Rectal smooth muscle tissue (tissue), 1 donor: ENCODE measurements at regions not wholly inside any gene's neighbourhood (a gene's known extent, or its start where the extent isn't known, plus 50 kb on each side); places are given as distances from the start of the nearest gene placed in this dataset.
A peak's percentile ranks its signal among the peaks of the same experiment; 100 is the strongest.
"Not testable (repeated sequence)": the region's sequence is repeated elsewhere in the genome, so short reads cannot be mapped to it uniquely, and the experiment has no call there.

ENCODE experiments used
- H3K27ac ChIP-seq: one replicate; pipeline ENCODE4 v1.7.0; 2013; ENCODE audit warnings: low read depth, low read length, inconsistent platforms
- H3K27me3 ChIP-seq: one replicate; pipeline ENCODE4 v1.7.0; 2013; ENCODE audit warnings: low read length; ENCODE audit not compliant: control insufficient read depth, insufficient read depth
- H3K36me3 ChIP-seq: one replicate; pipeline ENCODE4 v1.7.0; 2013; ENCODE audit warnings: low read length; ENCODE audit not compliant: control insufficient read depth, insufficient read depth
- H3K4me1 ChIP-seq: one replicate; pipeline ENCODE4 v1.7.0; 2013; ENCODE audit warnings: low read length; ENCODE audit not compliant: control insufficient read depth, insufficient read depth
- H3K4me3 ChIP-seq: one replicate; pipeline ENCODE4 v1.7.0; 2013; ENCODE audit warnings: low read length
- H3K9ac ChIP-seq: one replicate; pipeline ENCODE4 v1.7.0; 2013; ENCODE audit warnings: low read length

- H3K27ac ChIP-seq: no peak overlapping the region
- no peaks in the 10 kb centered on the region for H3K27me3 ChIP-seq
- peaks cover 6% of the 10 kb centered on the region for H3K4me1 ChIP-seq
- H3K4me3 ChIP-seq: no peak overlapping the region
- H3K9ac ChIP-seq: no peak overlapping the region
- no peaks in the 10 kb centered on the region for H3K36me3 ChIP-seq
These were observed 51.2 kb upstream of the GPR31 start for GRCh38 chr6:167208819-167209576.

- H3K9ac ChIP-seq: no peak overlapping the region
- H3K4me1 ChIP-seq: peaks cover 6% of the 10 kb centered on the region
- H3K27ac ChIP-seq: no peak overlapping the region
- no peak overlapping the region for H3K4me3 ChIP-seq
- H3K36me3 ChIP-seq: no peaks in the 10 kb centered on the region
- no peaks in the 10 kb centered on the region for H3K27me3 ChIP-seq
These were observed 51.8 kb upstream of the GPR31 start for GRCh38 chr6:167209577-167209975.

GRCh38 chr6:167210375-167211294 is 52.9 kb upstream of the GPR31 start:
- no peak overlapping the region for H3K9ac ChIP-seq
- peak overlapping the region; percentile 60 for H3K27ac ChIP-seq
- H3K27me3 ChIP-seq: no peaks in the 10 kb centered on the region
- H3K4me1 ChIP-seq: peaks cover 6% of the 10 kb centered on the region
- H3K4me3 ChIP-seq: no peak overlapping the region
- no peaks in the 10 kb centered on the region for H3K36me3 ChIP-seq

GRCh38 chr6:167211295-167211648 is 53.5 kb upstream of the GPR31 start:
- Histone ChIP-seq H3K9ac (no peak overlapping the region), H3K4me1 (peaks cover 6% of the 10 kb centered on the region), H3K27ac (peak overlapping the region; percentile 56), H3K4me3 (no peak overlapping the region), H3K27me3 (no peaks in the 10 kb centered on the region), H3K36me3 (no peaks in the 10 kb centered on the region)

GRCh38 chr6:167211881-167212712 is 54.3 kb upstream of the GPR31 start:
- no peak overlapping the region for H3K4me3 ChIP-seq
- H3K4me1 ChIP-seq: peaks cover 6% of the 10 kb centered on the region
- H3K36me3 ChIP-seq: no peaks in the 10 kb centered on the region
- H3K27me3 ChIP-seq: no peaks in the 10 kb centered on the region
- no peak overlapping the region for H3K9ac ChIP-seq
- peak overlapping the region; percentile 56 for H3K27ac ChIP-seq

- H3K27me3 ChIP-seq: no peaks in the 10 kb centered on the region
- no peak overlapping the region for H3K27ac ChIP-seq
- H3K9ac ChIP-seq: no peak overlapping the region
- no peaks in the 10 kb centered on the region for H3K36me3 ChIP-seq
- peaks cover 6% of the 10 kb centered on the region for H3K4me1 ChIP-seq
- H3K4me3 ChIP-seq: no peak overlapping the region
These were observed 54.9 kb upstream of the GPR31 start for GRCh38 chr6:167212713-167213005.

- peaks cover 6% of the 10 kb centered on the region for H3K4me1 ChIP-seq
- H3K9ac ChIP-seq: no peak overlapping the region
These were observed 56.4 kb upstream of the GPR31 start for GRCh38 chr6:167214206-167214605.

GRCh38 chr6:167215429-167216250 is 57.9 kb upstream of the GPR31 start:
- not testable (repeated sequence) for H3K4me1 ChIP-seq, H3K27ac ChIP-seq, H3K4me3 ChIP-seq, H3K9ac ChIP-seq, H3K36me3 ChIP-seq, H3K27me3 ChIP-seq

More at GRCh38 chr6:167214206-167214605, 56.4 kb upstream of the GPR31 start:
- H3K27ac ChIP-seq: no peak overlapping the region
- H3K36me3 ChIP-seq: no peaks in the 10 kb centered on the region
- H3K27me3 ChIP-seq: no peaks in the 10 kb centered on the region
- no peak overlapping the region for H3K4me3 ChIP-seq

- not testable (repeated sequence) for H3K4me1 ChIP-seq, H3K36me3 ChIP-seq, H3K4me3 ChIP-seq, H3K9ac ChIP-seq, H3K27me3 ChIP-seq
- H3K27ac ChIP-seq: peak overlapping the region; percentile 32
These were observed 58.7 kb upstream of the GPR31 start for GRCh38 chr6:167216390-167217050.

GRCh38 chr6:167217073-167217472 is 59.3 kb upstream of the GPR31 start:
- H3K9ac ChIP-seq, H3K4me1 ChIP-seq, H3K36me3 ChIP-seq, H3K27ac ChIP-seq, H3K27me3 ChIP-seq, H3K4me3 ChIP-seq: not testable (repeated sequence)

- not testable (repeated sequence) for H3K36me3 ChIP-seq, H3K4me3 ChIP-seq, H3K9ac ChIP-seq, H3K27ac ChIP-seq, H3K4me1 ChIP-seq, H3K27me3 ChIP-seq
These were observed 60.4 kb upstream of the GPR31 start for GRCh38 chr6:167217951-167218759.
